Ovary (tissue), 3 donors: ENCODE measurements at regions not wholly inside any gene's neighbourhood (a gene's known extent, or its start where the extent isn't known, plus 50 kb on each side); places are given as distances from the start of the nearest gene placed in this dataset.

Experiments
- CTCF ChIP-seq, 3 donors: fragments of 450-650 bp in 2 of 3; fragments of 200-600 bp in 1 of 3; IDR thresholded peaks; one replicate each; pipeline versions ENCODE4 v1.5.1 to v1.8.0; 2016 to 2022; ENCODE audit warnings: antibody characterized with exemption in 3 of 3, mild to moderate bottlenecking in 1 of 3
- EP300 ChIP-seq: sonication (generic); formaldehyde crosslinking; IDR thresholded peaks from one replicate; pipeline ENCODE4 v1.6.1; 2017; ENCODE audit warnings: antibody characterized with exemption
- POLR2A ChIP-seq: fragments of 450-650 bp; IDR thresholded peaks from one replicate; pipeline ENCODE4 v1.6.1; 2017; ENCODE audit warnings: antibody characterized with exemption, mild to moderate bottlenecking, moderate library complexity
- donor health status: DM: no; HTN: no; CAD: no.

GRCh38 chr10:47116445-47116844 is 183.6 kb upstream of the GDF10 start:
- TF ChIP-seq POLR2A (no peak), CTCF (IDR thresholded peaks at IDR 0.05) (no peak), EP300 (no peak)
